ENCODE measurements at regions not wholly inside any gene's neighbourhood (a gene's known extent, or its start where the extent isn't known, plus 50 kb on each side); places are given as distances from the start of the nearest gene placed in this dataset.
A peak's percentile ranks its signal among the peaks of the same experiment; 100 is the strongest.

GRCh38 chr14:83535444-83535843, 1994.5 kb upstream of the FLRT2 start:
- DNase-seq (ENCODE audit: insufficient read length, low spot score) (no peak), FAIRE-seq (no peak)
- no peak for TF ChIP-seq CTCF (IDR thresholded peaks at IDR 0.05; ENCODE audit: insufficient read depth, missing control alignments)

DNA sequence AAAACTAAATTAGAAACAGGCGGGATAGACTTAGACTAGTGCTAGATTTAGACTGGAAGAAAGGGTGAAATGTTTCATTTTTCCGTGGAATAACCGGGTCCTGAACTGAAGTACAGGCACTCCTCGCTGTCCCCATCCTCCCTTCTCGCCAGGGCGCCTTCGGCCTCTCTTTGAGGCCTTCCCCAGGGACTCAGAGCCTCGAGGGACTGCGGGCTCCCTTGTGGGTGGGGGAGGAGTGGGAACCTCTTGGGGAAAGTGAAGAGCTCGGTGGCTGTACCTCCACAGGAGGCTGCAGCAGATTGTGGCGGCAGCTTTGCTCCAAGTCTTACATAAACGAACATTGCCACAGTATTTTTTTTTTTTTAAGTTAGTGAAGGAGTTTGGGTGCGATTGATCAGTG, 1988.8 kb upstream of the FLRT2 start:
- FAIRE-seq, result no peak
- no peak for DNase-seq (ENCODE audit: insufficient read length, low spot score)

GRCh38 chr14:83548061-83548839, 1981.7 kb upstream of the FLRT2 start:
- FAIRE-seq, result no peak
- TF ChIP-seq CTCF (IDR thresholded peaks at IDR 0.05; ENCODE audit: insufficient read depth, missing control alignments), result no peak
- DNase-seq (ENCODE audit: insufficient read length, low spot score), result no peak

More for the DNA sequence above, 1988.8 kb upstream of the FLRT2 start:
- TF ChIP-seq CTCF (IDR thresholded peaks at IDR 0.05; ENCODE audit: insufficient read depth, missing control alignments), result no peak

DNA sequence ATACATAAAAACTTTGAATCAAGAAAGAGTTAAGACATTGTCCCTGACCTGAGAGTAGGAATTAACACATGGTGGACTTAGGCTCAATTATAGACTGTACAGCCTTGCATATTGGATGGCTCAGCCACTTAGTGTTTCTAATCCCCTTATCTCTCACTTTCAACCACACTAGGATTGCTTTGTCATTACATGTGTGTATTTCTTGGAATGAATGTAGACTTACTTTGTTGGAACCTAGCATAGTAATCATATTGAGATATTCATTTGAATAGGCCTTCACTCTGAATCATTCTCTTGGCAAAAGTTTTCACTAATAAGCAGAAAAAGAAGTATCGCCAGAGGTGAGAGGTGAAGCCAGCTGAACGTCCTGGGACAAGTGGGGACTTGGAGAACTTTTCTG, 1973.9 kb upstream of the FLRT2 start:
- no peak for DNase-seq (ENCODE audit: insufficient read length, low spot score)
- FAIRE-seq, result peak; percentile 67
- no peak for TF ChIP-seq CTCF (IDR thresholded peaks at IDR 0.05; ENCODE audit: insufficient read depth, missing control alignments)

DNA sequence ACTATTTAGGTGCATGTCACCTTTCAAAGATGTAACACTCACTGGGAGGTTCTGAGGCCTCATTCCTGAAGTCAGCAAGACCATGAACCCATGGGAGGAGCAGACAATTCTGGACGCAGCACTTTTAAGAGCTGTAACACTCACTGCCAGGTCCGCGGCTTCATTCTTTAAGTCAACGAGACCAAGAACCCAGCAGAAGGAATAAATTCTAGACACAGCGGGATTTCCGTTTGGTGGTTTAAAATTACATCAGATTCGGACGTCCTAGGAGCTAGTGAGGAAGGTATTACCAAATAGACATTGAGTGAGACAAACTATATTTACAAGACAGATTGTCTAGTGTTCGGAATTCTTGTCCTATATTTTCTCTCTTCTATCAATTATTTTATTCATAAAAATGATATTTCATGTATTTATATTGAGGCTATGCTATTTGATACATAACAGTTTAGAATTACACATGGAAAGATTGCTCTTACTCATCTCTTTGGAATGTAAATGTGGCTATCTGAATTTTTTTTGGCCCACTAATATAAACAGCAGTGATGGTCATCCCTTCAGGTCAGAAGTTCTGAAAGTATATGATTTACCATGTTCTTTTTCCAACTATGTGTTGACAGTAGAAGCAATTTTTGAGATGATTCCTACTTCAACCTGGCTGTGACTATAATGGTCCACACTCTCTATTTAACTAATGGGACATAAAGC, 1973.0 kb upstream of the FLRT2 start:
- FAIRE-seq (no peak), DNase-seq (ENCODE audit: insufficient read length, low spot score) (no peak)
- no peak for TF ChIP-seq CTCF (IDR thresholded peaks at IDR 0.05; ENCODE audit: insufficient read depth, missing control alignments)

DNA sequence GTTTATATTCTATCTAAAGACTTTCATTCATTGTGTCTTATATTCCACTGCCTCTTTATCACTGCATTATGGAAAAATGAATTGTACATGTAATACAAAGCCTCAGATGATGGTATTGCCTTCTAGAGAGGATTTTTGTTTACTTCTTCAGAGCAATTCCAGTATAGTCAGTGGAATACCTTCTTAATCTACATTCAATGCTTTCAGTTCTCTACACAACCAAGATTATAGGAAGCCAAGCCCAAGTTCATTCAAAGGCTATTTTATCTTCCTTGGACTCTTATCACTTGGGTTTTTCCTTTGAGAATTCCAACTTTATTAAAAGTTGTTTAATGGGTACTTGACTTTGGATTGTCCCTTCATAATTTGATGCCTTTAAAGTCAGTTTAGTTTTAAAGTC, 1971.0 kb upstream of the FLRT2 start:
- no peak for FAIRE-seq
- no peak for DNase-seq (ENCODE audit: insufficient read length, low spot score)
- TF ChIP-seq CTCF (IDR thresholded peaks at IDR 0.05; ENCODE audit: insufficient read depth, missing control alignments), result no peak

DNA sequence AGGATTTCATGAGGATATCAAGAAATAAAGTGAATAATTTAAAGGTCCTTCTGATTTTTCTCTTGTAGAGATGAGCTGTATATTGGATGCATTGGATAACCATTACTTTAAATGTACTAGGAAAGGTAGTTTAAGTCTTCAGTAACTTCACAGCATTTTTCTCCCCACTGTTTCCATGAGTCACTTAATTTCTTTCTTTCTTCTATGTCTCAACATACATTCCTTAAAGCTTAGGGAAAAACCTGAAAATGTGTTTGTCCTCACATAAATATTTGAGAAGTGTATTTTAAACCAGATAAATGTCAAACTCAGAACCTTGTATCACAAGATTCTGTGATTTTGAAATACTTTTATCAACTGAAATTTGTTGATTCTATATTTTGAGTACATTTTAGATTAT, 1970.2 kb upstream of the FLRT2 start:
- DNase-seq (ENCODE audit: insufficient read length, low spot score) (no peak), FAIRE-seq (no peak)
- TF ChIP-seq CTCF (IDR thresholded peaks at IDR 0.05; ENCODE audit: insufficient read depth, missing control alignments), result no peak
